Stimulated activated CD4-positive, alpha-beta T cell treated with anti-CD3 and anti-CD28 coated beads, Interleukin-4, amount 100 ng/mL, for 4 hours (primary cell): ENCODE measurements at regions not wholly inside any gene's neighbourhood (a gene's known extent, or its start where the extent isn't known, plus 50 kb on each side); places are given as distances from the start of the nearest gene placed in this dataset.

Experiments used
- DNase-seq, 2 experiments: peaks; one replicate each; pipeline ENCODE4 v3.0.0-alpha.2; 2020

- no peak for DNase-seq
Measured at GRCh38 chr2:226515344-226516055, 284.1 kb downstream of the IRS1 start.

DNA sequence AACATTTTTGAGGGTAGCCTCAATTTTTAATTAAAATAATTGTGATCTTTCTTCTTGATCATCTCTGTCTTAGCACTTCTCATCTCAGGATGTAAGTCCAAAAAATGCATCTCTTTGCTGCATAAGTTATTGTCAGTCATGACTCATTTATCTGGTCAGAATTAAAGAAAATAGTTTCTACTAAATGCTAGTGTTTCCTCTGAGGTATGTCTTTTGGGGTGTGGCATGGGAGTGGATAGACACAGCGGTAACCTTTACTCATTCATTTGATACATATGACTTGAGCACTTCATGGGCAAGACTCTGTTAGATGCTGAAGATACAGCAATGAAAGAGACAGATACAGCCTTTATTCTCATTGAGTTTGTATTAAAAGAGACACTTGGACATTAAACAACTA is 284.7 kb downstream of the IRS1 start:
- no peak for DNase-seq

GRCh38 chr2:226511311-226511710 is 288.3 kb downstream of the IRS1 start:
- no peak for DNase-seq

- no peak for DNase-seq
Measured at GRCh38 chr2:226508683-226509082, 290.9 kb downstream of the IRS1 start.

DNA sequence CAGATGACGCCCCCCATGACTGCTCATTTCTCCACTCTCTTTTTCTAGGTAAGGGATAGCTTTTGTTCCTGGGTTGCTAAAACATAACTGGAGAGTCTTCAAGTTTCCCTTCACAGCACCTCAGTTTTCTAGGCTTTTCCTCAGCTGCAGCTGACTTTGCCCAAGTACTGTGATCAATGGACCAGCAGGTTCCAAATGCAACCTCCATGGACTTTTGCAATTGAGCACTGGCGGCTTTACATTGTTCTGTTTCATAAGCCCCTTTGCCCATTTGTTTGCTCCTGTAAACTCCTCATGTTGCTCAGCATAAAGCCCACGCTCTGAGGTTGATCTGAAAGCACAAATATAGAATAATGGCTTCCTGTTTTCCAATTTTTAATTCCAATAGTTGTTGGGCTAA is 291.6 kb downstream of the IRS1 start:
- no peak for DNase-seq

- no peak for DNase-seq
Measured at GRCh38 chr2:226497146-226497909, 302.3 kb downstream of the IRS1 start.

DNA sequence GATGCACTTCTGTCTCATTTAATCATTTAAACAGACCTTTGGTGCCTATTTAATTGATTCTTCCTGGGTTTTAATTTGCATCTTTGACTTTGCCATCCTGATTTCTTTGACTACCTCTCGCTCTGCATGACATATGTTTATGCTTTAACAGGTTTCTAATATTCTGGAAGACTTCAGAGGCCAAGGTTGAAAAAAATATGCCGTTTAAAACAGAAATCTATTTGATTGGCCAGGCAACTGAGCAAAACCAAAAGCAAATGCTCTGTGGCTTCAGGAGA is 303.4 kb downstream of the IRS1 start:
- DNase-seq, result no peak

DNA sequence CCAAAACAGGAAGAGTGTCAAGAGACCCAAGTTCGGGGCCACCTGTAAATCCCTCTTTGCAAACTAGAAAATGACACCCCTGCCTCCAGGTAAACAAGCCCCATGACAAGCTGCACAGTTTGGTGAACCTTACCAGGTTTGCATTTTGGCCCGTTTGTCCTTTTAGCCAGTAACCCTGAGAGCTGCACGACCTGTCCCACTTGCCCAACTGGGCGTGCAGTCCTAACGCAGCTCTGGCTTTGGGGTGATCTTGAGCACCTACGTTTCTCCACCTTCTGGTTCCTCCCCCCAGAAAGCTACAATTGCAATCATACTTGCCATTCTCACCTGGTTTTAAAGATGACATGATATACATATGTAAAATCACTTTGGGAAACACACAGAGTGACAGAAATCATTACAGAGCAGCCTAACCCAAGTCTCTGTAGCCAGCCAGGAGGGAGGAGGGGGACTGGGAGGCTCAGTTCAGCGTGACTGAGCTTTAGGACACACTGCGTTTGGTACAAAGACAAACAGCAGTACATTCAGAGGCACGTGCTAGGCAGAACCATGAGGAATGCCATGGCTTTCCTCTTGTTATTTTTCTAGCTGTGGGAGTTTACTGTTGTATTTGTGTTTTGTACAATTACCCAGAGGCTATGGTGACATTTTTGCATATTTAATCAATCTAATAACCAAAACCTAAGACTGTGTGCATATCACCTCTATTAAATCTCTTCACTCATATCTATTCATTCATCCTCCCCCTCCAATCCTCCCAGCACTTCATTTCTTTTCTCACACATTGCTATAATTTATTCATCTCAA is 304.0 kb downstream of the IRS1 start:
- no peak for DNase-seq

GRCh38 chr2:226491112-226491511 is 308.5 kb downstream of the IRS1 start:
- no peak for DNase-seq

GRCh38 chr2:226489775-226490541 is 309.7 kb downstream of the IRS1 start:
- DNase-seq, result no peak

DNA sequence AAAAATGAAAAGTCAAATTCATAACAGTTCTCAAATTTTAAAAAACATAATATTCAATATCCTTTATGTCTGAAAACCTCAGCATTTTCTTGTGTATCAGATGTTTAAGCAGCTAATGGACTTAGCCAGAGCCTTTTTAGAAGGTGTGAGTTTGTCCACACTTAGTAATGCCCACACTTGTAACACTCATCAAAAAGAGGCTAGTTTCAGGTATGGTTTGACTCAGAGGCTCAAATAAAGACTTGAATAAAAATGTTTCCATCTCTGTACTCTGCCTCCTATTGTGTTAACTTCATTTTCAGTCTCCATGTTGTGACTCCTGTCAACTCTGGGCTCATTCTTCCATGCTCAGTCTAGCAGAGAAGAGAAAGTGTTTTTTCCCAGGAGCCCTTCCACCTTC is 311.6 kb downstream of the IRS1 start:
- no peak for DNase-seq

DNA sequence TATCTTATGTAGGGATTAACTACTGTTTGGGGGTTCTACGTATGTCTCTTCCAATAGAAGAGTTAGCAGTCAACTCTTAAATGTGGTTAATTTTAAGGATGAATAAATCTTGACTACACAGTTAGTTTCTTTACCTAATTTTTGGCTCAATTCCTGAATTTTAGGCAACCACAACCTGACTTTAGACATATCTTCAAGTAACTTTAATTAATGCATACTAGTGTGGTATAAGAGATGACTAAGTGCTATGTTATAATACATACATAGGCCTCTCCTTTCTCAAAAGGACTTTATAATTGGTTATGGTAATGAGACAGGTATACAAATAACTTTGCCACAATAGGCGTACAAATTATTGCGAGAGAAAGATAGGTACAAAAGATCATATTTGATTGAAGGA is 312.0 kb downstream of the IRS1 start:
- no peak for DNase-seq

- DNase-seq, result no peak
Measured at GRCh38 chr2:226483745-226484619, 315.6 kb downstream of the IRS1 start.

- no peak for DNase-seq
Measured at GRCh38 chr2:226483143-226483542, 316.5 kb downstream of the IRS1 start.

DNA sequence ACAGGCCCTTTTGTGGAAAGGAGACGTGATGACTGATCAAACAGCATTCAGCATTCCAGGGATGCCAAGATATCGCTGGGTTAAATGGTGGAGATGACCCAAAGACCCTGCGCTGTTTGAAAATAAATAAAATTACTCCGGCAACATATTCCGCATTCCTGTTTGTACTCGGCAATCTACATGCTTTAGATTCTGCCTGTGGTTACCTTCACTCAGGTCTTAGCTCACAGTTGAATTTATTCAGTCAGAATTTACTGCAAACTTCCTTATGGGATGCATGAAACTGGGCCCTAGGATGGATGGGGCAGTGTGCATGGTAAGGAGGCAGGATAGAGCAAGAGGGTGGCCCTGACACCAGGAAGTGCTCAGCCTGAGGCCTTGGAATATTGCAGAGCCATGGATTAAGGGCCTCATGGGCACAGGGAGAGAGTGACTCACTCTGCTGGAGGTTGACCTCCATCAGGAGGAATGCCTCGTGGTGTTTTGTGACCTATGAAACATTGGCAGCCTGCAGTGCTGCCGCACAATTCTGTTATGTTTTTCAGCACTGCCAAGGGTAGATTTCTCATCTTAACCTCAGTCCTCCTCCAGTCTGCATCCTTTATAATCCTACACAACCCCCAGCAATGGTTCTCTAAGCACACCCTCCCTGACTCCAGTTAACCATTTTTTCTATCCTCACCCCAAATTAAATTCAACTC is 321.4 kb downstream of the IRS1 start:
- DNase-seq, result no peak

DNA sequence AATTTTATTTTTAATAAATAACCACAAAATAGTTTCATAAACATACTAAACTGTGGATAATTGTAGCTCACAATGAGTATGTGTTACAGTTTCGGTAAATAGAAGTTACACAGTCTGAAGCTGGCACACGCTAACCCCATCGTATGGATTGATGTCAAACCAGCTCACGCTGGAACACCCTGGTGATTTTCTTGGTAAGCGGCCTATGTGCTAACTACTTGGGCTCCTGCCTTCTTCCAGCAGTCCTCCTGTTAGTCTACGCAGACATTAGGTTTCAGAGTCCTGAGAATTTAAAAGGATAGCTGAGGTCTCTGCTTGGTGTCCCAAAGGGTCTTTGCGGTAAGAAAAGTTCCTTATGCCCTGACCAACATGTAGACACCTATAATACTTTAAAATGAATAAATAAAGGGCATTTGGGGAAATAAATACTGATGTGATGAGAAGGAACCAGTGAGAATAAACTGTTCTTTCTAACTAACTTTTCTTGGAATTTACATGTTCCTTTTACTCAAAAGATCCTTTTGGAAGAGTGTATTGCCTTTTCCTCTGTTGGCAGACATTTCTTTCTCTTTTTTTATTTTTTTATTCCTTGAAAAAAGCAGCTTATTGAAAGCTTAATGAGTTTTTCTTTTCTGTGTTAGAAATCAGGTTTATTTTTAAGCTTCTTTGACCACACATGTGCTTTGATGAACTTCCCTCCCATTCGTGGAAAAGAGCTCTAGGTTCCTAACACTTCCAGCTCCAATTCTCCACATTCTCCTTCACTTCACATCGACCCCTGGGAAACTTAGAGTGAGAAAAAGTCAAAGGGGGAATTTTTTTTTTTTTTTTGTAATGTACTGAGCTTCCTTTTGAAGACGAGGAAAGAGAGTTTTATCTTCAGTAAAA is 322.2 kb downstream of the IRS1 start:
- no peak for DNase-seq

DNA sequence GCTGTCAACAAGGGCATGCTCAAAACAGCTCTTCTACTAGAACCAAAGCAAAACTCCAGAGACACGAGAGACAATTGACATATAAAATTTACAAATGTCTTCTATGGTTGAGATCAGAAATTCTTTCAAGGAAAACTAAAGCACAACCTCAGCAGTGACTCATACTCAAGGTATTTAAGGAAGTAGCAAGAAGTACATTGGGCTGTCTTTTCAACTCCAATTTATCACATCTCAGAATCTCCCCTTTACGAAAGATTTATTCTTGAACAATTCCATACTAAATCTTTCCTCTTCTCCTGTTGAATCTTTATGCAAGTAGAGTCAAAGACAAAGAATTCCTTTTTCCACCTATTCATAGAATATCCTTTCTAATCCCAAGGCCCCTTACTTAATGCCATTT is 324.0 kb downstream of the IRS1 start:
- DNase-seq, result no peak

GRCh38 chr2:226474131-226474530 is 325.5 kb downstream of the IRS1 start:
- DNase-seq, result no peak

- no peak for DNase-seq
Measured at GRCh38 chr2:226471987-226472470, 327.6 kb downstream of the IRS1 start.

GRCh38 chr2:226467633-226468032 is 332.0 kb downstream of the IRS1 start:
- no peak for DNase-seq
